ENCODE measurements at regions not wholly inside any gene's neighbourhood (a gene's known extent, or its start where the extent isn't known, plus 50 kb on each side); places are given as distances from the start of the nearest gene placed in this dataset.

GRCh38 chr14:105844810-105845724, 318.7 kb downstream of the TMEM121 start:
- DNase-seq, result no peak
- H3K4me1 Mint-ChIP-seq (ENCODE audit: low read depth), result no peaks in the 10 kb centered on the region

GRCh38 chr14:105845725-105846309, 319.4 kb downstream of the TMEM121 start:
- no peak for DNase-seq
- no peaks in the 10 kb centered on the region for H3K9me3 Mint-ChIP-seq
- intact Hi-C loops (cut with micrococcal nuclease), result no loop called here
- ChIA-PET CTCF (no interaction called here), POLR2A (no interaction called here)
- no peak overlapping the region for H3K27ac Mint-ChIP-seq
- no peaks in the 10 kb centered on the region for H3K36me3 Mint-ChIP-seq
- H3K4me3 Mint-ChIP-seq, result no peak overlapping the region
- H3K4me1 Mint-ChIP-seq (ENCODE audit: low read depth), result no peaks in the 10 kb centered on the region
- no peaks in the 10 kb centered on the region for H3K27me3 Mint-ChIP-seq

More at GRCh38 chr14:105844810-105845724, 318.7 kb downstream of the TMEM121 start:
- Mint-ChIP-seq H3K27me3 (no peaks in the 10 kb centered on the region), H3K9me3 (no peaks in the 10 kb centered on the region), H3K36me3 (no peaks in the 10 kb centered on the region), H3K4me3 (no peak overlapping the region), H3K27ac (no peak overlapping the region)
- ChIA-PET CTCF (no interaction called here), POLR2A (no interaction called here)
- intact Hi-C loops (cut with micrococcal nuclease), result no loop called here

GRCh38 chr14:105846312-105846711, 319.9 kb downstream of the TMEM121 start:
- DNase-seq, result no peak
- no peaks in the 10 kb centered on the region for H3K9me3 Mint-ChIP-seq
- POLR2A ChIA-PET, result no interaction called here
- H3K27ac Mint-ChIP-seq, result no peak overlapping the region
- no peaks in the 10 kb centered on the region for H3K4me1 Mint-ChIP-seq (ENCODE audit: low read depth)
- H3K4me3 Mint-ChIP-seq, result no peak overlapping the region
- CTCF ChIA-PET, result no interaction called here
- H3K36me3 Mint-ChIP-seq, result no peaks in the 10 kb centered on the region
- intact Hi-C loops (cut with micrococcal nuclease), result no loop called here
- no peaks in the 10 kb centered on the region for H3K27me3 Mint-ChIP-seq

GRCh38 chr14:105847400-105847799, 321.0 kb downstream of the TMEM121 start:
- DNase-seq, result no peak
- H3K27ac Mint-ChIP-seq, result no peak overlapping the region
- no peaks in the 10 kb centered on the region for H3K36me3 Mint-ChIP-seq
- H3K4me1 Mint-ChIP-seq (ENCODE audit: low read depth), result no peaks in the 10 kb centered on the region
- ChIA-PET CTCF (interaction anchor here (1.0 kb wide), 1 partner anchor 98 kb away, joined by 3 read pairs; no protein-coding TSS in a partner anchor), POLR2A (no interaction called here)
- intact Hi-C loops (cut with micrococcal nuclease), result no loop called here
- no peaks in the 10 kb centered on the region for H3K27me3 Mint-ChIP-seq
- no peak overlapping the region for H3K4me3 Mint-ChIP-seq
- H3K9me3 Mint-ChIP-seq, result no peaks in the 10 kb centered on the region

GRCh38 chr14:105848570-105848969, 322.2 kb downstream of the TMEM121 start:
- ChIA-PET POLR2A (no interaction called here), CTCF (no interaction called here)
- no peaks in the 10 kb centered on the region for H3K4me1 Mint-ChIP-seq (ENCODE audit: low read depth)
- H3K36me3 Mint-ChIP-seq, result no peaks in the 10 kb centered on the region
- H3K27me3 Mint-ChIP-seq, result no peaks in the 10 kb centered on the region
- H3K4me3 Mint-ChIP-seq, result no peak overlapping the region
- H3K9me3 Mint-ChIP-seq, result no peaks in the 10 kb centered on the region
- DNase-seq, result no peak
- intact Hi-C loops (cut with micrococcal nuclease), result no loop called here
- no peak overlapping the region for H3K27ac Mint-ChIP-seq

GRCh38 chr14:105849933-105850626, 323.7 kb downstream of the TMEM121 start:
- Mint-ChIP-seq H3K4me3 (no peak overlapping the region), H3K4me1 (ENCODE audit: low read depth) (peaks cover 5% of the 10 kb centered on the region), H3K27ac (no peak overlapping the region), H3K36me3 (no peaks in the 10 kb centered on the region), H3K27me3 (no peaks in the 10 kb centered on the region), H3K9me3 (no peaks in the 10 kb centered on the region)
- intact Hi-C loops (cut with micrococcal nuclease), result no loop called here
- POLR2A ChIA-PET, result no interaction called here
- CTCF ChIA-PET, result no interaction called here
- no peak for DNase-seq

GRCh38 chr14:105850853-105851581, 324.6 kb downstream of the TMEM121 start:
- peaks cover 12% of the 10 kb centered on the region for H3K4me1 Mint-ChIP-seq (ENCODE audit: low read depth)
- no peak overlapping the region for H3K4me3 Mint-ChIP-seq
- CTCF ChIA-PET, result no interaction called here
- no peaks in the 10 kb centered on the region for H3K27me3 Mint-ChIP-seq
- H3K36me3 Mint-ChIP-seq, result no peaks in the 10 kb centered on the region
- intact Hi-C loops (cut with micrococcal nuclease), result no loop called here
- DNase-seq, result no peak
- H3K9me3 Mint-ChIP-seq, result no peaks in the 10 kb centered on the region
- H3K27ac Mint-ChIP-seq, result no peak overlapping the region
- POLR2A ChIA-PET, result no interaction called here

GRCh38 chr14:105851716-105852377, 325.5 kb downstream of the TMEM121 start:
- intact Hi-C loops (cut with micrococcal nuclease), result no loop called here
- CTCF ChIA-PET, result no interaction called here
- no peak overlapping the region for H3K27ac Mint-ChIP-seq
- no peak overlapping the region for H3K4me3 Mint-ChIP-seq
- peaks cover 18% of the 10 kb centered on the region for H3K4me1 Mint-ChIP-seq (ENCODE audit: low read depth)
- no peaks in the 10 kb centered on the region for H3K9me3 Mint-ChIP-seq
- H3K27me3 Mint-ChIP-seq, result no peaks in the 10 kb centered on the region
- POLR2A ChIA-PET, result no interaction called here
- no peak for DNase-seq
- H3K36me3 Mint-ChIP-seq, result no peaks in the 10 kb centered on the region

GRCh38 chr14:105852378-105853088, 326.1 kb downstream of the TMEM121 start:
- peaks cover 19% of the 10 kb centered on the region for H3K4me1 Mint-ChIP-seq (ENCODE audit: low read depth)
- peak; percentile 6 for DNase-seq
- intact Hi-C loops (cut with micrococcal nuclease), result no loop called here
- no peaks in the 10 kb centered on the region for H3K9me3 Mint-ChIP-seq
- ChIA-PET POLR2A (no interaction called here), CTCF (no interaction called here)
- no peak overlapping the region for H3K4me3 Mint-ChIP-seq
- H3K27me3 Mint-ChIP-seq, result no peaks in the 10 kb centered on the region
- no peaks in the 10 kb centered on the region for H3K36me3 Mint-ChIP-seq
- no peak overlapping the region for H3K27ac Mint-ChIP-seq

- no peak for DNase-seq
- ChIA-PET POLR2A (no interaction called here), CTCF (no interaction called here)
- intact Hi-C loops (cut with micrococcal nuclease), result no loop called here
- Mint-ChIP-seq H3K4me1 (ENCODE audit: low read depth) (peaks cover 23% of the 10 kb centered on the region), H3K27me3 (no peaks in the 10 kb centered on the region), H3K4me3 (no peak overlapping the region), H3K9me3 (no peaks in the 10 kb centered on the region), H3K27ac (no peak overlapping the region), H3K36me3 (no peaks in the 10 kb centered on the region)
Observed at GRCh38 chr14:105853089-105853906, 326.9 kb downstream of the TMEM121 start.

Measured in activated CD4-positive, alpha-beta memory T cell treated with anti-CD3 and anti-CD28 coated beads for 36 hours (primary cell).